B cell (primary cell): ENCODE measurements at regions not wholly inside any gene's neighbourhood (a gene's known extent, or its start where the extent isn't known, plus 50 kb on each side); places are given as distances from the start of the nearest gene placed in this dataset. TPM values are rescaled to one million over a fixed set of nuclear protein-coding genes. Genes with fewer than 3 reads are reported as not detected.

ENCODE experiments used
- small RNA-seq: library from RNA; depleted of rRNA; stranded (forward); fragments of <200 nt; gene quantifications from one replicate; pipeline ENCODE3, GENCODE V24; 2012; ENCODE audit warnings: low replicate concordance, low read depth; ENCODE audit not compliant: insufficient read length

Small RNA genes in the stretch of these regions (small RNA-seq; reads per million reads assigned to genes)
- not detected for gene RF00012
